Lower leg skin (tissue), 3 donors: ENCODE measurements at regions not wholly inside any gene's neighbourhood (a gene's known extent, or its start where the extent isn't known, plus 50 kb on each side); places are given as distances from the start of the nearest gene placed in this dataset.

Source experiments
- POLR2A ChIP-seq, 2 donors: fragments of 450-650 bp; IDR thresholded peaks; one replicate each; pipeline ENCODE4 v1.6.1; 2016 to 2017; ENCODE audit warnings: antibody characterized with exemption in 2 of 2, mild to moderate bottlenecking in 1 of 2, moderate library complexity in 1 of 2
- TF ChIP-seq, protein P1 (sequence below), 3 donors: fragments of 450-650 bp; IDR thresholded peaks; one replicate each; pipeline ENCODE4 v1.5.1; 2016; ENCODE audit warnings: antibody characterized with exemption in 3 of 3, mild to moderate bottlenecking in 3 of 3, moderate library complexity in 2 of 3

DNA sequence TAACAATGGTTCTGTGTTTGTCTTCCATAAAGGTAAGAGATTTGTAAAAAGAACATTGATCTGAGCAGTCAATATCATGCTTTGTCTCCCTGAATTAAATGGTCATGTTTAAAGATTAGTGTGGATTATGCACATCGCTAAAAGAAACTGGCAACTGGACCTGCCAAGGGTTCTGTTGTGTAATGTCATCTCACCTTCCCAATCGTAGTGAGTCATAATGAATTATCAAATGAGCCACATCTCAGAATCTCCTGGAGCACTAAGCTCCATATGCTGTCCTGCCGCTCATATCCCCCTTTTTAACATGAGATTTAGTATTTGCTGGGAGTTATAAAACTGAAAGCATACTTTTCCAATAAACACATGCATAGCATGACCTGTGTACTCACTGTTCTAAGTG lies 187.0 kb upstream of the OPRM1 start:
- no peak for TF ChIP-seq POLR2A (IDR thresholded peaks at IDR 0.05)
- TF ChIP-seq, protein P1, sequence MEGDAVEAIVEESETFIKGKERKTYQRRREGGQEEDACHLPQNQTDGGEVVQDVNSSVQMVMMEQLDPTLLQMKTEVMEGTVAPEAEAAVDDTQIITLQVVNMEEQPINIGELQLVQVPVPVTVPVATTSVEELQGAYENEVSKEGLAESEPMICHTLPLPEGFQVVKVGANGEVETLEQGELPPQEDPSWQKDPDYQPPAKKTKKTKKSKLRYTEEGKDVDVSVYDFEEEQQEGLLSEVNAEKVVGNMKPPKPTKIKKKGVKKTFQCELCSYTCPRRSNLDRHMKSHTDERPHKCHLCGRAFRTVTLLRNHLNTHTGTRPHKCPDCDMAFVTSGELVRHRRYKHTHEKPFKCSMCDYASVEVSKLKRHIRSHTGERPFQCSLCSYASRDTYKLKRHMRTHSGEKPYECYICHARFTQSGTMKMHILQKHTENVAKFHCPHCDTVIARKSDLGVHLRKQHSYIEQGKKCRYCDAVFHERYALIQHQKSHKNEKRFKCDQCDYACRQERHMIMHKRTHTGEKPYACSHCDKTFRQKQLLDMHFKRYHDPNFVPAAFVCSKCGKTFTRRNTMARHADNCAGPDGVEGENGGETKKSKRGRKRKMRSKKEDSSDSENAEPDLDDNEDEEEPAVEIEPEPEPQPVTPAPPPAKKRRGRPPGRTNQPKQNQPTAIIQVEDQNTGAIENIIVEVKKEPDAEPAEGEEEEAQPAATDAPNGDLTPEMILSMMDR (IDR thresholded peaks at IDR 0.05) = no peak
